ENCODE measurements at regions not wholly inside any gene's neighbourhood (a gene's known extent, or its start where the extent isn't known, plus 50 kb on each side); places are given as distances from the start of the nearest gene placed in this dataset.
"Not testable (repeated sequence)": the region's sequence is repeated elsewhere in the genome, so short reads cannot be mapped to it uniquely, and the experiment has no call there.

- no peak for DNase-seq
Observed at GRCh38 chr17:63295288-63295687, 150.8 kb downstream of the CYB561 start.

GRCh38 chr17:63295839-63296590 is 150.1 kb downstream of the CYB561 start:
- no peak for DNase-seq

GRCh38 chr17:63298916-63299315 is 147.2 kb downstream of the CYB561 start:
- not testable (repeated sequence) for DNase-seq

- DNase-seq, result no peak
Observed at GRCh38 chr17:63304704-63305261, 141.3 kb downstream of the CYB561 start.

GRCh38 chr17:63305857-63306256 is 140.2 kb downstream of the CYB561 start:
- no peak for DNase-seq

GRCh38 chr17:63306855-63307254 is 139.3 kb downstream of the CYB561 start:
- no peak for DNase-seq

- no peak for DNase-seq
Observed at GRCh38 chr17:63308272-63308671, 137.8 kb downstream of the CYB561 start.

- DNase-seq, result no peak
Observed at GRCh38 chr17:63309021-63309420, 137.1 kb downstream of the CYB561 start.

- DNase-seq, result no peak
Observed at GRCh38 chr17:63311416-63311937, 134.6 kb downstream of the CYB561 start.

- DNase-seq, result no peak
Observed at GRCh38 chr17:63314761-63315160, 131.3 kb downstream of the CYB561 start.

- DNase-seq, result no peak
Observed at GRCh38 chr17:63316100-63316499, 130.0 kb downstream of the CYB561 start.

GRCh38 chr17:63317166-63317840 is 128.8 kb downstream of the CYB561 start:
- no peak for DNase-seq

GRCh38 chr17:63325808-63326207 is 120.3 kb downstream of the CYB561 start:
- DNase-seq, result no peak

GRCh38 chr17:63329876-63330275 is 116.2 kb downstream of the CYB561 start:
- DNase-seq, result no peak

- no peak for DNase-seq
Observed at GRCh38 chr17:63331301-63332061, 114.6 kb downstream of the CYB561 start.

GRCh38 chr17:63332286-63332685 is 113.8 kb downstream of the CYB561 start:
- DNase-seq, result no peak

GRCh38 chr17:63333869-63334268 is 112.2 kb downstream of the CYB561 start:
- DNase-seq, result no peak

- no peak for DNase-seq
Observed at GRCh38 chr17:63335831-63336230, 110.3 kb downstream of the CYB561 start.

- DNase-seq, result no peak
Observed at GRCh38 chr17:63337579-63337978, 108.5 kb downstream of the CYB561 start.

- no peak for DNase-seq
Observed at GRCh38 chr17:63338272-63338671, 107.8 kb downstream of the CYB561 start.

- no peak for DNase-seq
Observed at GRCh38 chr17:63341276-63341675, 104.8 kb downstream of the CYB561 start.

- no peak for DNase-seq
Observed at GRCh38 chr17:63344383-63344782, 101.7 kb downstream of the CYB561 start.

GRCh38 chr17:63345611-63346010 is 100.5 kb downstream of the CYB561 start:
- DNase-seq, result no peak

Measured in occipital lobe (tissue), 1 donor.